ENCODE measurements at regions not wholly inside any gene's neighbourhood (a gene's known extent, or its start where the extent isn't known, plus 50 kb on each side); places are given as distances from the start of the nearest gene placed in this dataset.

- Mint-ChIP-seq H3K27me3 (peaks cover 21% of the 10 kb centered on the region), H3K36me3 (ENCODE audit: insufficient read depth) (no peaks in the 10 kb centered on the region), H3K4me3 (ENCODE audit: low read depth) (no peak overlapping the region), H3K4me1 (ENCODE audit: low read depth) (no peaks in the 10 kb centered on the region), H3K9me3 (ENCODE audit: low read depth) (no peaks in the 10 kb centered on the region), H3K27ac (no peak overlapping the region)
- TF ChIP-seq CTCF (IDR thresholded peaks at IDR 0.05; ENCODE audit: unreplicated experiment): no peak
- no peak for DNase-seq (ENCODE audit: low spot score, unreplicated experiment)
These were observed 326.3 kb upstream of the TSHZ2 start for GRCh38 chr20:52645822-52646221.

GRCh38 chr20:52643034-52643433 lies 329.1 kb upstream of the TSHZ2 start:
- Mint-ChIP-seq H3K27ac (no peak overlapping the region), H3K9me3 (ENCODE audit: low read depth) (no peaks in the 10 kb centered on the region), H3K27me3 (peaks cover 9% of the 10 kb centered on the region), H3K4me1 (ENCODE audit: low read depth) (no peaks in the 10 kb centered on the region), H3K4me3 (ENCODE audit: low read depth) (no peak overlapping the region), H3K36me3 (ENCODE audit: insufficient read depth) (no peaks in the 10 kb centered on the region)
- DNase-seq (ENCODE audit: low spot score, unreplicated experiment): no peak
- TF ChIP-seq CTCF (IDR thresholded peaks at IDR 0.05; ENCODE audit: unreplicated experiment): no peak

GRCh38 chr20:52637201-52637600 lies 335.0 kb upstream of the TSHZ2 start:
- Mint-ChIP-seq H3K36me3 (ENCODE audit: insufficient read depth) (no peaks in the 10 kb centered on the region), H3K4me3 (ENCODE audit: low read depth) (no peak overlapping the region), H3K4me1 (ENCODE audit: low read depth) (no peaks in the 10 kb centered on the region), H3K9me3 (ENCODE audit: low read depth) (no peaks in the 10 kb centered on the region), H3K27ac (no peak overlapping the region), H3K27me3 (no peaks in the 10 kb centered on the region)
- DNase-seq (ENCODE audit: low spot score, unreplicated experiment): no peak
- TF ChIP-seq CTCF (IDR thresholded peaks at IDR 0.05; ENCODE audit: unreplicated experiment): no peak

GRCh38 chr20:52631469-52631868 lies 340.7 kb upstream of the TSHZ2 start:
- no peaks in the 10 kb centered on the region for H3K9me3 Mint-ChIP-seq (ENCODE audit: low read depth)
- no peaks in the 10 kb centered on the region for H3K36me3 Mint-ChIP-seq (ENCODE audit: insufficient read depth)
- H3K4me3 Mint-ChIP-seq (ENCODE audit: low read depth): no peak overlapping the region
- H3K4me1 Mint-ChIP-seq (ENCODE audit: low read depth): no peaks in the 10 kb centered on the region
- no peak for TF ChIP-seq CTCF (IDR thresholded peaks at IDR 0.05; ENCODE audit: unreplicated experiment)
- no peaks in the 10 kb centered on the region for H3K27me3 Mint-ChIP-seq
- DNase-seq (ENCODE audit: low spot score, unreplicated experiment): no peak
- H3K27ac Mint-ChIP-seq: no peak overlapping the region

- no peaks in the 10 kb centered on the region for H3K9me3 Mint-ChIP-seq (ENCODE audit: low read depth)
- no peaks in the 10 kb centered on the region for H3K4me1 Mint-ChIP-seq (ENCODE audit: low read depth)
- no peak for DNase-seq (ENCODE audit: low spot score, unreplicated experiment)
- H3K36me3 Mint-ChIP-seq (ENCODE audit: insufficient read depth): no peaks in the 10 kb centered on the region
- H3K4me3 Mint-ChIP-seq (ENCODE audit: low read depth): no peak overlapping the region
- H3K27me3 Mint-ChIP-seq: no peaks in the 10 kb centered on the region
- H3K27ac Mint-ChIP-seq: no peak overlapping the region
- no peak for TF ChIP-seq CTCF (IDR thresholded peaks at IDR 0.05; ENCODE audit: unreplicated experiment)
These were observed 342.0 kb upstream of the TSHZ2 start for GRCh38 chr20:52630138-52630537.
